MM.1S (cell line): ENCODE measurements at regions not wholly inside any gene's neighbourhood (a gene's known extent, or its start where the extent isn't known, plus 50 kb on each side); places are given as distances from the start of the nearest gene placed in this dataset.

Experiments
- EZH2 ChIP-seq: fragments of 300-600 bp; sonication (generic); optimal IDR thresholded peaks from 2 replicates; pipeline ENCODE3; 2017; ENCODE audit warnings: low read depth, mild to moderate bottlenecking, antibody characterized with exemption, low read length, mixed read lengths
- EZH2phosphoT487 ChIP-seq: fragments of 300-600 bp; sonication (generic); IDR thresholded peaks from 2 replicates; pipeline ENCODE4 v1.6.1; 2018; ENCODE audit warnings: antibody characterized with exemption, low read length
- TF ChIP-seq, protein P1 (sequence below): fragments of 300-600 bp; sonication (generic); IDR thresholded peaks from 2 replicates; pipeline ENCODE4 v1.5.1; 2016; ENCODE audit warnings: antibody characterized with exemption, low read length, mixed read lengths

GRCh38 chr2:5777131-5777535, 84.9 kb downstream of the SOX11 start:
- TF ChIP-seq, protein P1, sequence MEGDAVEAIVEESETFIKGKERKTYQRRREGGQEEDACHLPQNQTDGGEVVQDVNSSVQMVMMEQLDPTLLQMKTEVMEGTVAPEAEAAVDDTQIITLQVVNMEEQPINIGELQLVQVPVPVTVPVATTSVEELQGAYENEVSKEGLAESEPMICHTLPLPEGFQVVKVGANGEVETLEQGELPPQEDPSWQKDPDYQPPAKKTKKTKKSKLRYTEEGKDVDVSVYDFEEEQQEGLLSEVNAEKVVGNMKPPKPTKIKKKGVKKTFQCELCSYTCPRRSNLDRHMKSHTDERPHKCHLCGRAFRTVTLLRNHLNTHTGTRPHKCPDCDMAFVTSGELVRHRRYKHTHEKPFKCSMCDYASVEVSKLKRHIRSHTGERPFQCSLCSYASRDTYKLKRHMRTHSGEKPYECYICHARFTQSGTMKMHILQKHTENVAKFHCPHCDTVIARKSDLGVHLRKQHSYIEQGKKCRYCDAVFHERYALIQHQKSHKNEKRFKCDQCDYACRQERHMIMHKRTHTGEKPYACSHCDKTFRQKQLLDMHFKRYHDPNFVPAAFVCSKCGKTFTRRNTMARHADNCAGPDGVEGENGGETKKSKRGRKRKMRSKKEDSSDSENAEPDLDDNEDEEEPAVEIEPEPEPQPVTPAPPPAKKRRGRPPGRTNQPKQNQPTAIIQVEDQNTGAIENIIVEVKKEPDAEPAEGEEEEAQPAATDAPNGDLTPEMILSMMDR, result no peak
- no peak for TF ChIP-seq EZH2
- TF ChIP-seq EZH2phosphoT487, result no peak
